GM18502 (cell line): ENCODE measurements at regions not wholly inside any gene's neighbourhood (a gene's known extent, or its start where the extent isn't known, plus 50 kb on each side); places are given as distances from the start of the nearest gene placed in this dataset.

Source experiments
- ATAC-seq: cut with Tn5 transposase; IDR thresholded peaks from one replicate; pipeline ENCODE4 v1.9.1; 2021; ENCODE audit warnings: mild to moderate bottlenecking; ENCODE audit not compliant: unreplicated experiment, poor library complexity

DNA sequence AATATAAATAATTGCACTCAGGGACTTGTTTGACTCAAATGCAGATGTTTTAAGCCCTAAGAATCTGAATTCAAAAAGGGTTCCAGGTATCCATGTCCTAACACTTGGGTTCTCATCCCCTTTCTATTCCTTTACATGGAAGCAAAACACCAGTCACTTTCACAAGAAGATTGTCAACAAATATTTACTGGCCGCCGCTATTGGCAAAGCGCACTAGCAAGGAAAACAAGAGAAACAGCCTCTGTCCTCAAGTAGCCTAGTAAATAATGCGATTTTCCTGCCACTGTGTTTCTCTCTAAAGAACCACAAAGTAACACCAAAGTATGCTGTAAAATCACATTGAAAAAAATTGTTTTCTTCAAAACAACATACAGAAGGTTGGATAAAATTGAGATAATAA is 66.7 kb upstream of the EZH2 start:
- ATAC-seq, result no peak

DNA sequence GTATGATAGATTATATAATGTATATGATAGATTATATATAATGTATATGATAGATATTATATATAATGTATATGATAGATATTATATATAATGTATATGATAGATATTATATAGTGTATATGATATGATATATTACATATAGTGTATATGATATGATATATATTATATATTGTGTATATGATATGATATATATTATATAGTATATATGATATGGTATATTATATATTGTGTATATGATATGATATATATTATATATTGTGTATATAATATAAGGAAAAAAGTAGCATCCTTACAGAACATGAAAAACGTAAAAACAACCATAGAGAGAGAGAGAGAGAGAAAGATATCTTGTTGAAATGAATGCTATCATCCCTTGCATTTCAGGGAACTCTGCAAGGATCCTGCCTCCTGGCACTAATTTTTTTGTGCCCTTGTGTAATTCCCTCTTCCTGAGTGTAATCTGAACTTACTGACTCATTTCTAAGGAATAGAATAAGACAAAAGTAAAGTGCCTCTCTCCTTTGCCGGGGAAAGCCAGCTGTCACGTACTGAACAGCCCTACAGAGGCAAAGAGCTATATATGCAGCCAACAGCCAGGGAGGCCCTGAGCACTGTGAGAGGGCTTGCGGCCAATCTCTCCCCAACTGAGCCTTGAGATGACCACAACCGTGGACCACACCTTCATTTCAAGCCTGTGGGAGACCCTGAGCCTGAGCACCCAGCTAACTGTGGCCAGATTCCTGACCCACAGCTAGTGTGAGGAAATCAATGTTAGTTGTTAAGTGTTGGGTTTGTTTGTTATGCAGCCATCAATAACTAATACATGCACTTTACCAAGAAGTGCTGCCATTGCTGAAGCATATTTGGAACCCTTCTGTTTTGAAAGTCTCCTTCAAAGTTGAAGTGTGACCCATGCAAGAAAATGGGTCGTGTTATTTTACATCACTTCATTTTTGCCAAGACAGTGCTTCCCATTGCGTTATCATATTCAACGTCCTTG is 61.1 kb upstream of the EZH2 start:
- no peak for ATAC-seq

DNA sequence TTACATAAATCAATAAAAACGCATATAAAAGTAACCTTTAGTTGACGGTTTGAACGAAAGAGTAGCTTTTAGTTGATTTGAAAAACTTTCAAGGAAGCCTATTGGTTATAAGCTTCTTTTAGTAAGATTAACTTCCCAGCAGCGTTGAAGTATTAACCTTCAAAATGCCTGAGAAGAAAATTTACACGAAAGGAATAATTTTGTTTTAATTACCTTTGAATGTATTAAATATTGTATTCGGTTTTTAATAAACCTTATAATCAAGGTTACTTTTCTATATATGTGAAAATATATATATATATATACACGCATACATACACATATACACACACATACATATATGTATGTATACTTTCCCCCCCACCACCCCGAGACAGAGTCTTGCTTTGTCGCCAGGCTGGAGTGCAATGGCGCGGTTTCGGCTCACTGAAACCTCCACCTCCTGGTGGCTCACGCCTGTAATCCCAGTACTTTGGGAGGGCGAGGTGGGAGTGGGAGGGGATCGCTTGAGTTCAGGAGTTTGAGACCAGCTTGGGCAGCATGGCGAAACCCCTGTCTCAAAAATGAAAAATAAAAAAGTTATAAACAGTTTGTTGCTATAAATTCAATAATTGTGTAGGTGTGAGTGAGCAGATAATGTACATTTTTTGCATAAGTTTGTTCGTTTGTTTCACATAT is 57.6 kb upstream of the EZH2 start:
- no peak for ATAC-seq

DNA sequence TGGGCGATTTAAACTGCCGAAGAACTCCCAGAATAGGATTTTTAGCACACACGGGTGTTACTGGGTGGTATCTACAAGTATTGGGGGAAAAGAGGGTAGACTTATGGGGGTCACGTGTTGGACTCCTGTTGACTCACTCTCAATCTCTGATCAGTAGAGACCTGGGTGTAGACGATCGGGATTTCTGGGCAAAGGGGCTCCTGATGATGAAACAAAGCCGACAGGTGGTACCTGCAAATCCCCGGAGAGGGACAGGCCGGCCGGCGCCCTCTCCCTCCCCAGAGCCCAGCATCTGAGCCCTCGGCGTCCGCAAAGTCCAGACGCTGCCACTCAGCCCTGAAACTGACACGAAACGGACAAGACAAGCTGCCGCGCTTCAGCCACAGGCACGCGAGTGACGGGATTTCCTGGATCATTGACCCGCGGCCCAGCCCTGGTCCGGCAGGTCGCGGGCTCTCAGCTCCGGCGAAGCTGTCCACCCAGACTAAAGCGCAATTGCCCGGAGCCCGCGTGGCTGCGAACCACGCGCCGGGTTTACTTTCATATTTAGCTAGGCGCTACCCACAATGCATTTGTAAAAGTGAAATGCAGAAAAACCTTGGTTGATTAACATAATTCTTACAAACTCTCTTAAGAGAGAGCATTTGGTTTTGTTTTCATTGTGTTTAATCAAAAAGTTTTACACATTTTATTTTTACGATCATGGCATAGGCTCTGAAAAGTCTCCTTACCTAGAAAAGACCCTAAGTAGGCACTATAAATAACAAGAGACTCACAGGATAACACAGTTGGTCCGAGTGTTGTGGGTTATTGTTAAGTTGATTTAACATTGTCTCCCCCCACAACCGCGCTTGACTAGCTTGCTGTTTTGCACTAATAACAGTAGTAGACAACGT is 56.9 kb upstream of the EZH2 start:
- peak; percentile 71 for ATAC-seq

DNA sequence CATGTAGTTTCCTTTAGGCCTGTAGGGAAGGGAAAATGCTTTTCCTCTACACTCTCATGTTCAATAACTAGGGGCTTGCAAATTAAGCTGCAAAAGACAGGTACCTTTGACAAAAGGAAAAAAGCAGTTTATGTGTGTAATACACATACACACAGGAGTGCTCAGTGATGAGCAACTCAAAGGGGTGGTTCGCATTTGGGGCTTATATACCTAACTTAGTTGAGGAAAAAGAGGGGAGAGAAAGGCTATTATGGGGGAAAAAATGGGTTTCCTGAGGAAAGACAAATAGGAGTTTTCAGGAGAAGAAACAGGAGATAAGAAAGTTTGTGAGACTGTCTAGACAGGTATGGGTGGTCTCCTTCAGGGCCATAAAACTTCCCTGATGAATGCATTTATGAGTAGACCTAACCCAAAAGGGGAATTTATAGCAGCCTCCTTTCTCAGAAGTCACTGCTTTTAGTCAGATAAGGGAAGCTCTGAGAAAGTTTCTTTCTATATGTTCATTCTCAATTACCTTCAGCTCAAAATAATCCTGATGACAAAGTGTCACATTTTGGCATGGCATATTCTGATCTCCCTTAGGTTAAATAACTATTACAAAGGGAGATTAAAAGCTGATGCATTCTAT is 55.2 kb upstream of the EZH2 start:
- ATAC-seq, result peak; percentile 42

DNA sequence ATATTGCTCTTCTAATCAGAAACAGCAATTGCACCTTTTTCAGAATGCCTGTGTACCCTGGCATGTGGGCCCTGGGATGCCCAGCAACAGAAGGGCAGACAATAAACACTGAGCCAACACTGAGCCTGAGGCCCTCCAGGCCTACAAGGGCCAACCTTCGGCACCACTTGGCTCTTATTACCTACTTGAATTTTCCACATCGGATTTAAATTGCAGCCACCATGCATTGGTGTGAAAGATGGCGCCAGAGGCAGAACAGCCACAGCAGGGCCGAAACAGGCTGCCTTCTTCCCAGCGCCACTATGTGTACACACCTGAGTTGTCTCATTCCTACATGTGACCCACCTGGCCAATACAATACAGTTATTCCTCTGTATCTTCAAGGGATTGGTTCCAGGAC is 51.4 kb upstream of the EZH2 start:
- no peak for ATAC-seq
